ENCODE measurements at regions not wholly inside any gene's neighbourhood (a gene's known extent, or its start where the extent isn't known, plus 50 kb on each side); places are given as distances from the start of the nearest gene placed in this dataset.

DNA sequence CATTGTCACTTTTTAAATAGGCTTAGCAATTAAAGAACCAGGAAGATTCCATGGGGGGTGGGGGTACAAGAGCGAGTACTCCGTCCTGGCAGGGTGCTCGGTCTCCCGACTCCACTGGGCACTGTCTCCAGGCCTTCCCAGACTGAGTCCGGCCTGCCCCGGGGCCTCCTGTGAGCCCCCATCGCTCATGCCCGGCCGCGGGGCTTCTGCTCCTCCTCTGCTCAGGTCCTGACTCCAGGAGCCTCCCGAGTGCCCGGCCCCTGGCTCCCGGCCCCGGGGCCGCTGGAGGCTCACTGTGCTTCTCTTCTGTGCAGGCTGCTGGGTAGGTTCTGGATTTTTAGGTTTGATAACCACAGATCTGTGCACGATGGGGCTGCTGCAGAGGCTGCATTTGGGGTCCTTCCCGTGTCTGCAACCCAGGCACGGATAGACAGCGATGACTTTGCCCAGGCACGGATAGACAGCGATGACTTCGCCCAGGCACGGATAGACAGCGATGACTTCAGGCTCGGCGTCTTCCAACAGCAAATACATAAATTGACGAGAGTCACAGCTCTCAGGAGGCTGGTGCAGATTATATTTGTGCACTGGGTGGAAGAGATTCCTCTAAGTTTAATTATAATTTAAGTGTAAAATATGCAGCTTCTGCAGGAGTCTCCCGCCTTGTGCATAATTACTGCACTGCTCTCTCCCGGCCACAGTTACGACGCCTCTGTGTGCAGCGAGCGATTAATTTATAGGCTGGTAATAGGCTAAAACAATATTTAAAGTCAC, 74.8 kb upstream of the RXRA start:
- DNase-seq, result no peak

GRCh38 chr9:134252084-134252830, 74.0 kb upstream of the RXRA start:
- no peak for DNase-seq

GRCh38 chr9:134253606-134254205, 72.5 kb upstream of the RXRA start:
- no peak for DNase-seq

DNA sequence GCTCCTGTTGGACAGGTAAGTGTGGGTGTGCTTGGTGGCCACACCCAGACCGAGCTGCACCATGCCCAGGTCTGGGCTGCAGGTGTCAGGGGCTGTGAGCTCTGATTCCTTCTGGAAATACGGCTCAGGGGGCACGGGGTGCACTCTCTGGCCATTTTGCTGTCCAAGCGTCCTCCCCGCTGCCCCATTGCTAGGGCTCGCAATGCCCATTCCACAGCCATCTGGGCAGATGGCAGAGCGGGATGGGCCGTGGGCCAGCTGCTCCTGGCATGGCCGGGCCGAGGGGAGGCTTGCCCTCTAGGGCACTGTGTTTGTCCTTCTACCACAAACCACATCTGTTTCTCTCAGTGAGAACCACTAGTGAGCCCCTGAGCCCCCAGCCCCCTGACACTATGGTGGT, 67.9 kb upstream of the RXRA start:
- DNase-seq, result no peak

GRCh38 chr9:134258828-134259546, 67.3 kb upstream of the RXRA start:
- DNase-seq, result no peak

DNA sequence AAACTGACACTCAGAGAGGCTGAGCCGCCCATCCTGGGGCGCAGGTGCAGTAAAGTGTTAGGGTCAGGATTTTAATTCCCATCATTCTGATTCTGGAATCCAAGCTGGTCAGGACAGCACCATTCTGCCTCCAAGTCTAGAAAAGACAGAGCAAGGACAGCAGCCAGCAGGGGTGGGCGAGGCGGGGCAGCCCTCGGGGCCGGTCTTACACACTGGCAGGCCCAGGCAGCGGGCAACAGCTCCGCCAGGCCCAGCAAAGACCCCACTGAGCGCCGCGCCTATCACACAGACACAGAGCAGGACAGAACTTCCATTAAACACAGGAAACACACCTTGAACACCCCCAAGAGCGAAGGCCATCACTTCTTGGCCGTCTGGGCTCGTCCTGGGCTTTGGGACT, 66.5 kb upstream of the RXRA start:
- no peak for DNase-seq

DNA sequence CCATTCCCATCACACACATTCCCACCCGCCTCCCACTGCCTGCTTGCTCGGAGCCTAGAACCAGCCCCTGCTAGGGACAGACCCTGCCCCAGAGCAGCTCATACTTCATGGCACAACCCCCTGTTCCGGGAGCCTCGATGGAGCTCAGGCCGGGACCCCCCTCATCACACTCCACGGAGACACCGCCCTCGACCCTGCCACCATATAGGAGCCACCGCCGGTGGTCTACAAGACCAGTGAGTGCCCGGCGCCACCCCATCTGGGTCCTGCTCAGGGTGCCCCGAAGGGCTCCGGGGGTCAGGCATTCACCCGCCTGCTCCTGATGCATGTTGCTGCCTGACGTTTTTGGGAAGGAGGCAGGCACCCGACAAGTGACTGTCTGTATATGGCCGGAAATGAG, 65.5 kb upstream of the RXRA start:
- no peak for DNase-seq

DNA sequence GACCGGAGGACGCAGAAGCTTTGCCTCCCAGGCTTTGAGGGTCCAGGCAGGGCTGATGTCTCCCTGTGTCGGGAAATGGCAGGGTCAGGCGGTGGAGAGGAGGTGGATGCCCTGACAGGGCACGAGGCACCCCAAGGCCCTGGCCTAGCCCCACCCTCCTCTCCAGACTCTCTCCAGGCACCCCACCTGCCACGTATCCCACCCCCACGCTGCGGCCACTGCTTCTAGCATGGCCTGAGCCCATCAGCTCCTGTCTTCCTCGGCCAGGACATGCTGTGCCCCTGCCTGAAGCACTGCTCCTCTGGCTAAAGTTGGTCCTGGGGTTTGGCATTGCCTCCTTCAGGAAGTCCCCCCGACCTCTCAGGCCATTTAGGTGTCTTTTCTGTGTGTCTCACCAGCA, 64.2 kb upstream of the RXRA start:
- DNase-seq, result no peak

- no peak for DNase-seq
These were observed 62.7 kb upstream of the RXRA start for GRCh38 chr9:134263596-134263995.

DNA sequence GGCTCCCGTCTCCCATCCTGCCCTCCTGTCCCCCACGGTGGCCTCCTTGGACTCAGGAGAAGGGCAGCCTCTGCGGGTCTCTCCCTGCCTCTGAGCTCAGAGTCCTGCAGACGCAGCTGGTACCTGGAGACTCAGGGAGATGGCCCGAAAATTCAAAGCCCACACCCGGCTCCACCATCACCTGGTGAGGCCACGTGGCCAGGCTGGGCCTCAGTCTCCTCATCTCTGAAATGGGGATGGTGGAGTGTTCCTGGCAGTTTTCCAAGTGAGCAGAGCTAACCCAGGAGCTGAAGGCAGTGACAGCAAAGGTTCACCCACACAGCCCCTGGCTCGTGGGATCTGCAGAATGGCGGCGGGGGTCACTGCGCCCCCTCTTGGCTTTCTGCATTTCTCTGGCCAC, 62.1 kb upstream of the RXRA start:
- no peak for DNase-seq

- no peak for DNase-seq
These were observed 61.2 kb upstream of the RXRA start for GRCh38 chr9:134265078-134265477.

- no peak for DNase-seq
These were observed 59.8 kb upstream of the RXRA start for GRCh38 chr9:134266418-134266817.

DNA sequence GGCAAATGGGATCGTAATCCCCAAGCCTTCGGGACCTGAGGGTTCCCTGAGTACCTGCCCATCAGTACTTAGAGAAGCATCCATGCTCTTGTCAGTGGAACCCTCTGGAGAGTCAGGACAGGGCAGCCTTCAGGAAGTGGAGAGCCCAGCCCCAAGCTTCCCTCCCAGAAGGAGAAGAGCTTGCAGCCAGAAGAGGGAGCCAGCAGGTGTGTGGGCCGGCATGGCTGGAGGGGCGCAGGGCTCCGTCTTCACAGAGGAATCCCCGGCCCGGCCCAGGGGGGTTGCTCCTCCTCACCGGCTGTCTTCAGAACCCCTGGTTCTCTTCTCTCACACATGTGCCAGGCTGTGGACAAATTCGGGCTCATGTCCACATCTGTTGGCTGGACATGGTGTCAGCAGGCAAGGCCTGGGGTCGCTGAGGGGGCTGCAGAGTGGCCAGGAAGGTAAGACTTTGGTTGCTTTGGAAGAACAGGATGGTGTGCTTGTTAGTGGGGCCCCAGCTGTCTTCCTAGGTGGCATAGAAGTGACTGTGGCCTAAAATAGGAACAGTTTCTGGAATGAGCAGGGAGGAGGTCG, 58.9 kb upstream of the RXRA start:
- DNase-seq, result no peak

DNA sequence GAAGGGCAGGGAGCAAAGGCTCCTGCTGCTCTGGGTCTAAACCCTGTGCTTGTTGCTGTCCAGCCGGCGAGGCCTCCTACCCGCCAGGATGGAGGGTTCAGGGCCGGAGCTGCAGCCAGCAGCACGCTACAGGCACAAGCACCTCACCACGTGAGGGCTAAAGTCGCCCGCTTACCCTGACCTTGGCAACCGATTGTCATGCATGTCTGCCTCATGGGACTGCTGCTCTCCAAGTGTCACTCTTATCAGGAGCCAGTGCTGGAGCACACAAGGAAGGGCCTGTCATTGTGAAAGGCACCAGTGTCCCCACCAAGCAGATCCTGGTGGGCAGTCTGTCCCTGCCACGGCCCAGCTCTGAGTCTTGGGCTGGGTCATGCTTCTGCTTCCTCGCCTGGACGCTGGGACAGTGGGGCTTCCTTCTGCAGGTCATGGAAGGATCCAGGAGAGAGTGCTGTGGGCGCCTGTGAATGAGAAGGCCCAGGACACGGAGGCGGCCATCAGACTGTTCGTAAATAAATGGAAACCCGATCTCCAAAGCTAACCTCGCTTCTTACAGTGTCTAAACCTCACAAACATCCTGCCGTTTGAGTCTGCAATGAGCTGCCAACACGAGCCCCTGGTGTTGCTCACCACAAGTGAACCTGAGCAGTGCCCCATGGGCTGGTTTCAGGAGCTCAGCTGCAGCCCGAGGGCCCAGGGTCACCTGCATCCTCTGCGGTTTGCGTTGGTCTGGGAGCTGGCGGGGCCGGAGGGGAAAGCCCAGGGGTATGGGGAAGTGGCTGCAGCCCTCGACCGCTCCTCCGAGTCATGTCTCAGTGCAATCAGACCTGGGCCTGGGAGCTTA, 58.2 kb upstream of the RXRA start:
- peak; percentile 58 for DNase-seq

DNA sequence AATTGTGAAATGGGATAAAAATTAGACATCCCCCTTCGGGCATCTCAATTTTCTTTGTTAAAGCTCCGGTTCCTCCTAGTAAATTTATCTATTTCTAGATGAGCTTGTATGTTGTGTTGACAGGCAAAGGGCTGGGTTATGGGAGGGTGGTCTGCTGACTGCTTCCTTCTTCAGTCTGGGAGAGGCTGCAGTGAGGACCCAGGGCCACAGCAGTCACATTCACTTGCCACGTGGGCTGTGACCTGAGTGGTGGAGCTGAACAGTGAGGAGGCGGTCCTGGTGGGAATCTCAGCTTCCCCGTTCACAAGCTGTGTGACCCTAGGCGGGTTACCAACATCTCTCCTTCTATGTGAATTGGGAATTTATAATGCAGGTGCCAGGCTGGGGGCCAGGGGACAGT, 57.5 kb upstream of the RXRA start:
- DNase-seq, result no peak

DNA sequence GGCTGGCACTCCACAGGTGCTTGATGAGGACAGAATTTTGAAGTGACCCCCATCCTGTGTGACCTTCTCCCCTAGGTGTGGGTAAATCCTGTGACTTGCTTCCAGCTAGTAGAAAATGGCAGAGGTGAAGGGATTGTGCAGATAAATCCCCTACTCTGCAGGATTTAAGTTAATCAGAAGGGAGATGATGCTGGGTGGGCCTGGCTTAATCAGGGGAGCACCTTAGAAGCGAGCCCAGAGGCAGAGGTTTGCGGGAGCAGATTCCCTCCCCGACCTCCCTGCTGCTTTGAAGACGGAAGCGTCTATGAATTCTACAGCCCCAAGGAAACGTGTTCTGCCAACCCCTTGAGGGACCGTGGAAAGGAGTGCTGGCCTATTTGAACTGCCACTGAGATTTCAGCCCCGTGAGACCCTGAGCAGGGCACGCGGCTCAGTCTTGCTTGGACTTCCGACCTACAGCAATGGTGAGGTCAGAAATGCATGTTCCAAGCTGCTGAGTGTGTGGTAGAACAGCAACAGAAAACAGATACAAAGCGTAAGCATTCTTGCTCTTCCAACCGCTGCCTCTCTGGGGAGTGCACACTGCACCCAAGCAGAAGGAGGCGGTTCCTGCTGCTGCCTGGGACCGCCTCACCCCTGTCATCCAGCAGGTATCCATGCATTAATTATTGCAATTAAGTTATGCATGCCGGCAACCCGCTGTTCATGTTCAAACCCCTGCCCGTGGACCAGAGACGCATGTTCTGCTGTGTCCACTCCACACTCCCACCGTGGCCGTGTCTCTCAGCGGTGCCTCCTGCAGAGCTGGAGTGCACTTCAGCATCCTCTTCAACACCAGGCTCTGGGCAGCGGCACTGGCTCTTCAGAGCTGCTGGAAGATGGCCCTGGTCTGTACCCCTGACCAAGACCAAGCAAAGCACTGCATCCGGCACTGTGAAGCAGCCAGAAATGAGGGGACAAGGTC, 54.6 kb upstream of the RXRA start:
- no peak for DNase-seq

GRCh38 chr9:134272302-134273023, 53.8 kb upstream of the RXRA start:
- DNase-seq, result no peak

DNA sequence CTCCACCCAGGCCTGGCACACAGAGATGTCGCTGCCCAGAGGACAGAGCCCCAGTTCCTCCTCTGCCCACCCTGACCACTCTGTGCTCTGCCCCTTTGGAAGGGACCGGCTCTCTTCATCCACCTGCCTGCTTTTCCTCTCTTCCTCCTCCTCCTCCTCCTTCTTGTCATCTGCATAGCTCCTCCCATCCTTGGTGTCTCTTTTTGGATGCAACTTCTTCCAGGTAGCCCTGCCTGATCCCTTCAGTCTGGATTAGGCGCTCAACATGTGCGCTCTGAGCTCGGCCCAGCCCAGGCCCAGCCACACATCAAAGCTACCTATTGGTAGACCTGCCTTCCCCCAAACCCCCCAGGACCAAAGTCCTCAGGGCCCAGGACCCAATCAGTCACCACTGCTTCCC, 52.6 kb upstream of the RXRA start:
- no peak for DNase-seq

DNA sequence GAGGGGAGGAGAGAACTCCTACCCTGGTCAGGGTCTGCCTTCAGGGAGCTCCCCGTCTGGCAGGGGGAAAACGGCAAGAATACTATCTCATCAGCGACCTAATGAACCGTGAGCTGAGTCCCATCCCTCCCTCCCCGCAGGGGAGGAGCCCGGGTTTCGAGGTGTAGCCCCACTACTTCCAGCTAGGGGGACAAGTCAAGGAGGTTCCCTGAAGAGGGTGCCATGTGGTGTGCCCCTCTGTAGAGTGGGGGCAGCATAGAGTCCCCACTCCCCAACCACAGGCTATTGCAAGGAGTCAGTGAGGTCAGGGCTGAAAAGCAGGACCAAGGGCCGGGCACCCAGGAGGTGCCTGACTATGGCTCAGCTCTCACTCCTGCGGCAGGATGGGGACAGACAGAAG, 50.9 kb upstream of the RXRA start:
- no peak for DNase-seq

Measured in suppressor macrophage treated with lipopolysaccharide for 4 hours (primary cell).